Stimulated activated naive CD8-positive, alpha-beta T cell treated with anti-CD3 and anti-CD28 coated beads, Interleukin-15, Interleukin-2, amounts not matched to agents 100 ng/mL and 50 ng/mL, for 24 hours (primary cell): ENCODE measurements at regions not wholly inside any gene's neighbourhood (a gene's known extent, or its start where the extent isn't known, plus 50 kb on each side); places are given as distances from the start of the nearest gene placed in this dataset.

Experiments
- H3K27ac Mint-ChIP-seq: one replicate; pipeline ENCODE4 v1.8.0; 2021; ENCODE audit warnings: mild to moderate bottlenecking, mixed read lengths
- H3K27me3 Mint-ChIP-seq: one replicate; pipeline ENCODE4 v1.8.0; 2021; ENCODE audit warnings: mixed read lengths
- H3K36me3 Mint-ChIP-seq: one replicate; pipeline ENCODE4 v1.8.0; 2021; ENCODE audit warnings: low read depth, mixed read lengths
- H3K4me1 Mint-ChIP-seq: one replicate; pipeline ENCODE4 v1.8.0; 2021; ENCODE audit warnings: low read depth, mixed read lengths
- H3K4me3 Mint-ChIP-seq: one replicate; pipeline ENCODE4 v1.8.0; 2021; ENCODE audit warnings: mild to moderate bottlenecking, mixed read lengths
- H3K9me3 Mint-ChIP-seq: one replicate; pipeline ENCODE4 v1.8.0; 2021; ENCODE audit warnings: mixed read lengths

DNA sequence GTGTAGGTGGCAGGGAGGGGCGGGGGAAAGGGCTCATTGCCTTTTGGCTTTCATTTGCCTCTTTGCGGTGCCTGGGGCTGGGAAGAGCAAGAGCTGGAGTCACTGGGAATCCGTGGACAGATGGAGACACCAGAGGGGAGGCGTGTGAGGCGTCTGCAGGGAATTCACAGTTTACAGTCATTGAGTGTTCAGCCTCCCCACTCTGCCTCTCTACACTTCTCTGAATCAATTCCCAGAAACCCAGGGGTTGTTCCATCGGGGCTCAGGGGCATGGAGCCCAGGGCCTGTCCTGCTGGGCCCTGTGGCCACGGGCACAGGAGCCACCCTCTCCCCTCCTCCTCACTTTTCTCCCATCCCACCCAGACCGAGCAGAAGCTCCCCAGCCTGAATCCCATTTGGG, 160.5 kb upstream of the NAV2 start:
- H3K27ac Mint-ChIP-seq, result no peak overlapping the region
- H3K9me3 Mint-ChIP-seq, result no peaks in the 10 kb centered on the region
- H3K4me3 Mint-ChIP-seq, result no peak overlapping the region
- no peaks in the 10 kb centered on the region for H3K4me1 Mint-ChIP-seq
- no peaks in the 10 kb centered on the region for H3K36me3 Mint-ChIP-seq
- H3K27me3 Mint-ChIP-seq, result peaks cover 1% of the 10 kb centered on the region

- no peaks in the 10 kb centered on the region for H3K4me1 Mint-ChIP-seq
- no peak overlapping the region for H3K4me3 Mint-ChIP-seq
- no peak overlapping the region for H3K27ac Mint-ChIP-seq
- H3K9me3 Mint-ChIP-seq, result no peaks in the 10 kb centered on the region
- no peaks in the 10 kb centered on the region for H3K27me3 Mint-ChIP-seq
- no peaks in the 10 kb centered on the region for H3K36me3 Mint-ChIP-seq
Measured at GRCh38 chr11:19551457-19551856, 161.2 kb upstream of the NAV2 start.

DNA sequence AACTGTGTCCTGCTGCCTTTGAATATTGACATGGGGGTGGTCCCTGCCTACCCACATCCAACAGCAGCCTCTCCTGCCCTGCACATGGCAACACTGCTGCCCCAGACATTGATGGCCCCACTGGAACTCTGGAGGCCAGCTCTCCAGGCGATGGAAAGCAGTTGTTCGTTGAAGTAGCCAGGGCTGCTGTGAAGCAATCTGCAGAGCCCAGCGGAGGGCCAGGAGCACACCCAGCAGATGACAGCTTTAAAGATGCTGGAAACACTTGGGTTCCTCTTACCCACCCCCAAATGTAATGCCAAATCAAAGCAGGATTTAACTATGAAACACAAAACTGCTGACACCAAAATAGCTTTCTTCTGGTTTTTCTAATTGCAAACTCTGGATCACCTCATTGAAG, 165.6 kb upstream of the NAV2 start:
- Mint-ChIP-seq H3K36me3 (no peaks in the 10 kb centered on the region), H3K4me1 (no peaks in the 10 kb centered on the region), H3K27ac (no peak overlapping the region), H3K27me3 (peaks cover 7% of the 10 kb centered on the region), H3K9me3 (no peaks in the 10 kb centered on the region), H3K4me3 (no peak overlapping the region)

- Mint-ChIP-seq H3K4me3 (no peak overlapping the region), H3K36me3 (no peaks in the 10 kb centered on the region), H3K4me1 (no peaks in the 10 kb centered on the region), H3K27me3 (peaks cover 7% of the 10 kb centered on the region), H3K27ac (no peak overlapping the region), H3K9me3 (no peaks in the 10 kb centered on the region)
Measured at GRCh38 chr11:19546325-19546724, 166.3 kb upstream of the NAV2 start.

GRCh38 chr11:19541521-19542049, 171.1 kb upstream of the NAV2 start:
- H3K36me3 Mint-ChIP-seq, result no peaks in the 10 kb centered on the region
- H3K9me3 Mint-ChIP-seq, result no peaks in the 10 kb centered on the region
- H3K27ac Mint-ChIP-seq, result no peak overlapping the region
- H3K4me3 Mint-ChIP-seq, result no peak overlapping the region
- H3K4me1 Mint-ChIP-seq, result no peaks in the 10 kb centered on the region
- H3K27me3 Mint-ChIP-seq, result peaks cover 7% of the 10 kb centered on the region

DNA sequence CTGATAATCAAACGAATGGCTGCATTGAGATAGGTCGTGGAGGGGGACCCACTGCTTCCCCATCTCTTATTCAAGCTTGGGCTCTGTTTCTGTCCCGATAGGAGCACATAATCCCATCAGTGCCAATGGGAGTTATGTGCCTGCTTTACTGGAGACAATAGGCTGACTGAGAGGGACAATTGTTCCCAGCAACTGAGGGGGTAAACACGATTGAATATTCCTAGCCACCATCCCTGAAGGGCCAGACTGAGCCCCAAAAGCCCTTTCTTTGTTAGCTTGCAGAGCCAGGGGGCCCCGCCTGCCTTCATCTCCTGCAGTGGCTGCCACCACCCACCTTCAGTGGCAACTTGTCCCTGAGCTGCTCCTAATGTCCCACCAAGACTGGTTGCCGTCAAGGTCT, 172.8 kb upstream of the NAV2 start:
- no peaks in the 10 kb centered on the region for H3K9me3 Mint-ChIP-seq
- H3K4me1 Mint-ChIP-seq, result no peaks in the 10 kb centered on the region
- H3K27ac Mint-ChIP-seq, result no peak overlapping the region
- H3K4me3 Mint-ChIP-seq, result no peak overlapping the region
- no peaks in the 10 kb centered on the region for H3K36me3 Mint-ChIP-seq
- H3K27me3 Mint-ChIP-seq, result peaks cover 7% of the 10 kb centered on the region

DNA sequence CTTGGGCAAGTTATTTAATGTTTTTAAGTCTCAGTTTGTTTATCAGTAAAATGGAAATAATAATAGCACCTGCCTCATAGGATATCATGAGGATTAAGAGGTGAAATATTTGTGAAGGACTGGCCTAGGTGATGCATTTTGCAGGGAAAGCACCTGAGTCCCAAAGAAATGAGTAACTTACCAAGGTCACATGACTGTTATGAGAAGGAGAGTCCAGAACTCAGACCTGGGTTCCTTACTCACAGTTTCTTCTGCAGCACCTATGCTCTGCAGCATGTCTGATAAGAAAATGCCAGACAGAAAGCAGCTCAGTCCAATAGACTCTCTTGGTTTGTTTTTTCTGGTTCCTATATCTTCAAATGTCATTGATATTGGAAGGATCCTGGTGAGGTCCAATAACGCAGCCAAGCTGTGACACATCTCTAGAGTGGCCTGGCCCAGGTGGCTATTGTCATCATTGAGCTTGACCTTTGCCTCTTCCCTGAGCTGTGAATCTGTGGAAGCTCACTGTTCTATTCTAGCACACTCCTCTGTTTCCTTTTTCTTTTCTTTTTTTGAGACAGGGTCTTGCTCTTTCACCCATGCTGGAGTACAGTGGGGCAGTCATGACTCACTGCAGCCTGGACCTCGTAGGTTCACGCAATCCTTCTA, 174.7 kb upstream of the NAV2 start:
- Mint-ChIP-seq H3K27me3 (peaks cover 7% of the 10 kb centered on the region), H3K4me1 (no peaks in the 10 kb centered on the region), H3K4me3 (no peak overlapping the region), H3K27ac (no peak overlapping the region), H3K36me3 (no peaks in the 10 kb centered on the region), H3K9me3 (no peaks in the 10 kb centered on the region)

DNA sequence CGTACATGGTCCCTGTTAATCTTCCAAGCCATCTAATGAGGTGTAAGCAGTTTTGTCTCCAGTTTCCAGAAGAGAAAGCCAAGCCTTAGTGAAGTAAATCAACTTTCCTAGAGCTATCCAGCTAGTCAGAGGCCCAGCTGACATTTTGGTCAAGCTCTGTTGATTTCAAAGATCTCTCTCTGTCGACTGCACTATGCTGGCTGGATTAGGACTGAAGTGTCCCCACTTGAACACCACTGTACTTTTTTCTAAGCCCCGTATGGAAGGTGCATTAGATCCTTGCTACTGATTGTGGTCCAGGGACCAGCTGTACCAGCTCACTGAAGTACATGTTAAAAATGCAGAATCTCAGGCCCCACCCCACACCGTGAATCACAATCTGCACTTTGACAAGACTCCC, 176.5 kb upstream of the NAV2 start:
- H3K9me3 Mint-ChIP-seq, result no peaks in the 10 kb centered on the region
- no peak overlapping the region for H3K4me3 Mint-ChIP-seq
- peaks cover 7% of the 10 kb centered on the region for H3K27me3 Mint-ChIP-seq
- H3K4me1 Mint-ChIP-seq, result no peaks in the 10 kb centered on the region
- no peaks in the 10 kb centered on the region for H3K36me3 Mint-ChIP-seq
- H3K27ac Mint-ChIP-seq, result no peak overlapping the region

DNA sequence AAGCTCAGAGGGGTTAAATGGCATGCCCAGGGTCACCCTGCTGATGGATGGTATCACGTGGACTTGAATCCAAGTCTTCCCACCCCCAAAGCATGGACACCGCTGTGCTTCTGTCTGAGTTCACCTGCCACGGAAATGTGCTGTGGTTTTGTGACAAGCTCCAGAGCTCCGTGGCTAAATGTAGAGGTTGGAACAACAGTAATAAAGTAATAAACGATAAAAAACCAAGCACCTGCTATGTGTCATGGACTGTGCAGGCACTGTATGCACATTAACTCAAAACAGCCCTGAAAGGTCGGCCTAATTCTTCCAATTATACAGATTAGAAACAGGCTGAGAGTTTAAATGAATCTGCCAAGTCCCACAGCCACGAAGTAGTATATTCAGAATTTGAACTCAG, 182.1 kb upstream of the NAV2 start:
- Mint-ChIP-seq H3K4me3 (no peak overlapping the region), H3K4me1 (no peaks in the 10 kb centered on the region), H3K36me3 (no peaks in the 10 kb centered on the region), H3K27me3 (peaks cover 24% of the 10 kb centered on the region), H3K9me3 (no peaks in the 10 kb centered on the region), H3K27ac (no peak overlapping the region)

- no peak overlapping the region for H3K27ac Mint-ChIP-seq
- H3K27me3 Mint-ChIP-seq, result peaks cover 17% of the 10 kb centered on the region
- no peaks in the 10 kb centered on the region for H3K36me3 Mint-ChIP-seq
- no peaks in the 10 kb centered on the region for H3K4me1 Mint-ChIP-seq
- H3K9me3 Mint-ChIP-seq, result no peaks in the 10 kb centered on the region
- H3K4me3 Mint-ChIP-seq, result no peak overlapping the region
Measured at GRCh38 chr11:19526119-19526518, 186.5 kb upstream of the NAV2 start.

GRCh38 chr11:19525714-19526113, 186.9 kb upstream of the NAV2 start:
- no peaks in the 10 kb centered on the region for H3K9me3 Mint-ChIP-seq
- no peak overlapping the region for H3K4me3 Mint-ChIP-seq
- H3K36me3 Mint-ChIP-seq, result no peaks in the 10 kb centered on the region
- no peaks in the 10 kb centered on the region for H3K4me1 Mint-ChIP-seq
- no peak overlapping the region for H3K27ac Mint-ChIP-seq
- H3K27me3 Mint-ChIP-seq, result peaks cover 17% of the 10 kb centered on the region

DNA sequence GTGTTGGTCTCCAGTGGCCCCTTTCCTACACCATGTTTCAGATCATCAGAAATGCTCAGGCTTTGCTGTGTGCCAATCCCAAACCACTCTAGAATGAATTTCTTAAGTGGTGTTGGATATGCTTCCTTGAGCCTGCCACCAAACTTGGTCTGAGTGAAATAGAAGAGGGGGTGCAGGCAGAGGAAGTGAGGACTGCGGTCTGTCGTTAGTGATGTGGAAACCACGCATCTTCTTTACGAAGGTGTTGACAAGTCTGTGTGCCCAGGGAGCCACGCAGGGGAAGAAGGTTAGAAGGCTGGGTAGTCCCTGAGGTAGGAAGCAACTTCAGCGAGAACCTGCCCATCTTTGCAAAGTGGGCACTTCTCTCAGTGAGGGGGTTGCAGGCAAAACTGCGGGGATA, 187.4 kb upstream of the NAV2 start:
- H3K4me1 Mint-ChIP-seq, result no peaks in the 10 kb centered on the region
- no peaks in the 10 kb centered on the region for H3K9me3 Mint-ChIP-seq
- peaks cover 17% of the 10 kb centered on the region for H3K27me3 Mint-ChIP-seq
- H3K4me3 Mint-ChIP-seq, result no peak overlapping the region
- H3K27ac Mint-ChIP-seq, result no peak overlapping the region
- no peaks in the 10 kb centered on the region for H3K36me3 Mint-ChIP-seq

DNA sequence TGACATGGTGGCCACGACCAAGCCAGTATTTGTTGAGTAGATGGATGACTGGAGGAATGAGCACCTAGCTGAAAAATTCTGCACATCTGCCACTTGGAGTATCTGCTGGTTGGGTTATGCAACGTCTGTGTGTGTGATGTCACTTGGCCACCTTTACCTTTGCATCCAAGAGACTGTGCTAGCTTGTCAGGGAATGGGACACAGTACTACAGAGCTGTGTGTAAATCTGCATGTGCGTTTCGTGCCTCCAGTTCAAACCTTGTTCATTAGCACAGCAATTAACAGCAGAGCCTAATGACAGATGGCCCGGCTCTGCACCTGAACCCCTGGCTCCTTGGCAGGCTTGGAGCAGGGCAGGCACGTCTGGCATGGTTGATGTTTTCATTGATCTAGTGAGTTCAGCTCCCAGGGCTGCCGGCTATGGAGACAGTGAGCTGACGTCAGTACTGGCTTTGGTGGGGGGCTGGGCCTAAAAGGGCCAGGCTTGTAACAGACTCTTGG, 188.4 kb upstream of the NAV2 start:
- Mint-ChIP-seq H3K27me3 (peaks cover 14% of the 10 kb centered on the region), H3K4me1 (no peaks in the 10 kb centered on the region), H3K4me3 (no peak overlapping the region), H3K36me3 (no peaks in the 10 kb centered on the region), H3K27ac (no peak overlapping the region), H3K9me3 (no peaks in the 10 kb centered on the region)

GRCh38 chr11:19520681-19521080, 192.0 kb upstream of the NAV2 start:
- H3K4me3 Mint-ChIP-seq, result no peak overlapping the region
- no peaks in the 10 kb centered on the region for H3K4me1 Mint-ChIP-seq
- no peak overlapping the region for H3K27ac Mint-ChIP-seq
- H3K9me3 Mint-ChIP-seq, result no peaks in the 10 kb centered on the region
- no peaks in the 10 kb centered on the region for H3K27me3 Mint-ChIP-seq
- no peaks in the 10 kb centered on the region for H3K36me3 Mint-ChIP-seq

- Mint-ChIP-seq H3K4me1 (no peaks in the 10 kb centered on the region), H3K27me3 (no peaks in the 10 kb centered on the region), H3K4me3 (no peak overlapping the region), H3K9me3 (no peaks in the 10 kb centered on the region), H3K36me3 (no peaks in the 10 kb centered on the region), H3K27ac (no peak overlapping the region)
Measured at GRCh38 chr11:19519912-19520641, 192.6 kb upstream of the NAV2 start.
